ENCODE measurements at regions not wholly inside any gene's neighbourhood (a gene's known extent, or its start where the extent isn't known, plus 50 kb on each side); places are given as distances from the start of the nearest gene placed in this dataset.

DNA sequence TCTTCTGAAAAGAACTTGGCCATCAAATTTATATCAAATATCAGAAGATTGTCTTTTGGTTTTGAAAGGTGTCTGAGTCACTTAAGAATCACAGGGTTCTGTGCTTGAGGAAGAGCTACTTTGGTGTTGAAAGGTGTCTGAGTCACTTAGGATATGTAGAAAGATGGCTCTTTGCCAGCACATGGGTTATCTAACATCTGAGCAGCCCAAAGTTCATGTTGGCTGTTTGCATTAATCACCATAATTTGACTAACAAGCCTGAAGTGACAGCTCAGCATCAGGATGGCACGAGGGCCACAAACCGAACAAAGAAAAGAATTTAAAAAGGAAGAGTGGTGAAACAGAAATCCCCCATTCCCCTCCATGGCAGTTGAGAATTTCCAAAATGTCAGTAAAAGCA, 190.5 kb upstream of the CMC1 start:
- TF ChIP-seq, protein P1, sequence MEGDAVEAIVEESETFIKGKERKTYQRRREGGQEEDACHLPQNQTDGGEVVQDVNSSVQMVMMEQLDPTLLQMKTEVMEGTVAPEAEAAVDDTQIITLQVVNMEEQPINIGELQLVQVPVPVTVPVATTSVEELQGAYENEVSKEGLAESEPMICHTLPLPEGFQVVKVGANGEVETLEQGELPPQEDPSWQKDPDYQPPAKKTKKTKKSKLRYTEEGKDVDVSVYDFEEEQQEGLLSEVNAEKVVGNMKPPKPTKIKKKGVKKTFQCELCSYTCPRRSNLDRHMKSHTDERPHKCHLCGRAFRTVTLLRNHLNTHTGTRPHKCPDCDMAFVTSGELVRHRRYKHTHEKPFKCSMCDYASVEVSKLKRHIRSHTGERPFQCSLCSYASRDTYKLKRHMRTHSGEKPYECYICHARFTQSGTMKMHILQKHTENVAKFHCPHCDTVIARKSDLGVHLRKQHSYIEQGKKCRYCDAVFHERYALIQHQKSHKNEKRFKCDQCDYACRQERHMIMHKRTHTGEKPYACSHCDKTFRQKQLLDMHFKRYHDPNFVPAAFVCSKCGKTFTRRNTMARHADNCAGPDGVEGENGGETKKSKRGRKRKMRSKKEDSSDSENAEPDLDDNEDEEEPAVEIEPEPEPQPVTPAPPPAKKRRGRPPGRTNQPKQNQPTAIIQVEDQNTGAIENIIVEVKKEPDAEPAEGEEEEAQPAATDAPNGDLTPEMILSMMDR (conservative IDR thresholded peaks at IDR 0.05) = no peak
- no peak for TF ChIP-seq ZFX (IDR thresholded peaks at IDR 0.05)

Data from C4-2B (cell line).